ENCODE measurements at regions not wholly inside any gene's neighbourhood (a gene's known extent, or its start where the extent isn't known, plus 50 kb on each side); places are given as distances from the start of the nearest gene placed in this dataset.

DNA sequence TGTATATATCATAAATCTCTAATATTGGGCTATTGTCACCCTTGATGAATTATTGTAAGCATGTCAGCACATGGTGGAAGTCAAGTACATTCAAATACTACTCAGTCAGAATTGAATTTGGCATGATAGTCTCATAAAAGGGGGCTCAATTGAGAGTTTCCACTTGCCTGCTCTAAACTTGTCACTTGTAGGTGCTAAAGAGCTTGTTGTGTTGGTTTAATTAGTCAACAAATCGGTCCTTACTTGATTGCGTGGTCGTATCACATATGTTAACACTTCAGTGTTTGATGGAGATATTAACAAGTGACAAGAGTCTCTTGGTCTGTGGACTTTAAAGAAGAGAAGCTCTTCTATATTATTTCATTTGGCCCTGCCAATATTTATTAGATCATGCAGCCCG, 81.1 kb downstream of the NKX2-1 start:
- Histone ChIP-seq H3K79me1 (ENCODE audit: low read depth in 1 of 2, low read length in 2 of 2) (no peaks in the 10 kb centered on the region), H3K14ac (replicated peaks; ENCODE audit: low read depth, low read length) (no peak overlapping the region), H2BK15ac (ENCODE audit: low read depth, low read length) (no peak overlapping the region), H3K9ac (ENCODE audit: low read depth, low read length) (no peak overlapping the region), H2AFZ (replicated peaks; ENCODE audit: low read length, poor library complexity) (no peak overlapping the region), H4K8ac (ENCODE audit: low read depth in 2 of 2, low read length in 2 of 2) (no peak overlapping the region), H2AK9ac (replicated peaks; ENCODE audit: low read depth, low read length, poor library complexity) (no peak overlapping the region), H3K4ac (ENCODE audit: low read depth, low read length) (no peak overlapping the region), H4K91ac (ENCODE audit: insufficient read depth, low read depth, low read length) (no peak overlapping the region), H3K4me2 (ENCODE audit: low read depth, low read length) (no peak overlapping the region), H3K4me1 (ENCODE audit: control insufficient read depth, insufficient read depth, low read length) (no peaks in the 10 kb centered on the region), H2BK120ac (ENCODE audit: low read depth, low read length) (no peak overlapping the region), H3K36me3 (ENCODE audit: control insufficient read depth, insufficient read depth, low read length) (no peaks in the 10 kb centered on the region), H3K9me3 (ENCODE audit: control insufficient read depth, insufficient read depth, low read length) (no peaks in the 10 kb centered on the region), H2BK20ac (ENCODE audit: low read depth, low read length) (no peak overlapping the region), H4K20me1 (ENCODE audit: insufficient read depth, low read length) (no peaks in the 10 kb centered on the region), H2BK5ac (ENCODE audit: low read depth, low read length, poor library complexity, severe bottlenecking) (no peak overlapping the region), H3K56ac (ENCODE audit: extremely low read depth, insufficient read depth, low read length) (no peak overlapping the region), H3K23ac (ENCODE audit: low read depth, low read length) (no peak overlapping the region), H4K5ac (ENCODE audit: low read depth, low read length) (no peak overlapping the region), H3K4me3 (ENCODE audit: insufficient read depth, low read depth, low read length) (no peak overlapping the region), H3K9me1 (ENCODE audit: insufficient read depth, low read length) (no peaks in the 10 kb centered on the region), H3K27me3 (ENCODE audit: control insufficient read depth, insufficient read depth, low read length) (peaks cover 5% of the 10 kb centered on the region), H3K27ac (ENCODE audit: insufficient read depth, low read length) (no peak overlapping the region), H3K18ac (ENCODE audit: low read depth, low read length) (no peak overlapping the region), H2AK5ac (ENCODE audit: low read depth, low read length) (no peak overlapping the region)
- POLR2A ChIA-PET (ENCODE audit: unreplicated experiment), result no interaction called here
- TF ChIP-seq SMC3 (IDR thresholded peaks at IDR 0.05; ENCODE audit: low read depth, low read length) (no peak), RAD21 (IDR thresholded peaks at IDR 0.05; ENCODE audit: low read length) (no peak), BHLHE40 (IDR thresholded peaks at IDR 0.05; ENCODE audit: low read depth, low read length) (no peak), NFE2L2 (IDR thresholded peaks at IDR 0.05; ENCODE audit: low read depth, low read length) (no peak), CEBPB (IDR thresholded peaks at IDR 0.05; ENCODE audit: low read depth, low read length) (no peak), MXI1 (IDR thresholded peaks at IDR 0.05; ENCODE audit: borderline replicate concordance, low read depth, low read length) (no peak), CTCF (conservative IDR thresholded peaks at IDR 0.05; ENCODE audit: low read depth, low read length) (no peak), POLR2A (IDR thresholded peaks at IDR 0.05; ENCODE audit: low read depth, low read length) (no peak), CHD1 (IDR thresholded peaks at IDR 0.05; ENCODE audit: low read depth, low read length) (no peak), MAFK (IDR thresholded peaks at IDR 0.05; ENCODE audit: low read depth, low read length) (no peak)
- TF ChIP-seq, protein P1, sequence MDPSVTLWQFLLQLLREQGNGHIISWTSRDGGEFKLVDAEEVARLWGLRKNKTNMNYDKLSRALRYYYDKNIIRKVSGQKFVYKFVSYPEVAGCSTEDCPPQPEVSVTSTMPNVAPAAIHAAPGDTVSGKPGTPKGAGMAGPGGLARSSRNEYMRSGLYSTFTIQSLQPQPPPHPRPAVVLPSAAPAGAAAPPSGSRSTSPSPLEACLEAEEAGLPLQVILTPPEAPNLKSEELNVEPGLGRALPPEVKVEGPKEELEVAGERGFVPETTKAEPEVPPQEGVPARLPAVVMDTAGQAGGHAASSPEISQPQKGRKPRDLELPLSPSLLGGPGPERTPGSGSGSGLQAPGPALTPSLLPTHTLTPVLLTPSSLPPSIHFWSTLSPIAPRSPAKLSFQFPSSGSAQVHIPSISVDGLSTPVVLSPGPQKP (IDR thresholded peaks at IDR 0.05; ENCODE audit: borderline replicate concordance, low read depth, low read length), result no peak
- BruUV-seq (replicated peaks), result no TSS peak
- WGBS, 2 experiments (ENCODE audit: extremely low coverage in 2 of 2, insufficient read length in 1 of 2), result no CpG with 5 or more reads among the region's 4 CpGs
- DNase-seq (no peak), ATAC-seq (ENCODE audit: low read depth) (no peak)
- CTCF ChIA-PET, result no interaction called here
- dilution Hi-C loops (cut with HindIII; ENCODE audit: low sequenced_read_pairs, unreplicated experiment), result no loop called here
- intact Hi-C loops (cut with micrococcal nuclease), result no loop called here
- in situ Hi-C loops (cut with MboI; ENCODE audit: low sequenced_read_pairs), result no loop called here
